GM12875 (cell line): ENCODE measurements at regions not wholly inside any gene's neighbourhood (a gene's known extent, or its start where the extent isn't known, plus 50 kb on each side); places are given as distances from the start of the nearest gene placed in this dataset.

ENCODE experiments used
- H3K4me3 ChIP-seq: one replicate; pipeline ENCODE4 v1.5.1; 2011; ENCODE audit warnings: low read depth, low read length, control low read depth
- TF ChIP-seq, protein P1 (sequence below): IDR thresholded peaks from 2 replicates; pipeline ENCODE4 v1.5.1; 2011; ENCODE audit warnings: low read depth, mild to moderate bottlenecking, control low read depth, inconsistent platforms, low read length, moderate library complexity, borderline replicate concordance; ENCODE audit not compliant: insufficient read depth

DNA sequence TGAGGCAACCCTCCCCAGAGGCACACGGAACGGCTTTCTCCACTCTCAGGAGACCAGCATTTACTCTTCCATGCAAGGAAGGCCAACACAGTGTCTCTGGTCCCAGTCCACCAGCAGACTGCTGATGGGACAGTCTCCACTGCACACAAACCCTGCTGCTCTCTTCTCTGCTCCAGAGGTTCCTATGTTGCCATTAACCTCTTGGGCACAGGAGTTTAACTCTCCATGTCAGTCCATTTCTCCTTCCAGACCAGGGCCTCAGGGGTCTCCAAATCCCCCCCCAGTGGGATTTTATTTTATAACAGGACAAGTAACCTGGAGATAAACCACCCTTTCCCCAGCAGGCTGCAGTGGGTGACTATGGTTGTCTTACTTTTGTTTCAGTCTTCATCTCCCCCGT, 452.5 kb downstream of the GADD45G start:
- TF ChIP-seq, protein P1, sequence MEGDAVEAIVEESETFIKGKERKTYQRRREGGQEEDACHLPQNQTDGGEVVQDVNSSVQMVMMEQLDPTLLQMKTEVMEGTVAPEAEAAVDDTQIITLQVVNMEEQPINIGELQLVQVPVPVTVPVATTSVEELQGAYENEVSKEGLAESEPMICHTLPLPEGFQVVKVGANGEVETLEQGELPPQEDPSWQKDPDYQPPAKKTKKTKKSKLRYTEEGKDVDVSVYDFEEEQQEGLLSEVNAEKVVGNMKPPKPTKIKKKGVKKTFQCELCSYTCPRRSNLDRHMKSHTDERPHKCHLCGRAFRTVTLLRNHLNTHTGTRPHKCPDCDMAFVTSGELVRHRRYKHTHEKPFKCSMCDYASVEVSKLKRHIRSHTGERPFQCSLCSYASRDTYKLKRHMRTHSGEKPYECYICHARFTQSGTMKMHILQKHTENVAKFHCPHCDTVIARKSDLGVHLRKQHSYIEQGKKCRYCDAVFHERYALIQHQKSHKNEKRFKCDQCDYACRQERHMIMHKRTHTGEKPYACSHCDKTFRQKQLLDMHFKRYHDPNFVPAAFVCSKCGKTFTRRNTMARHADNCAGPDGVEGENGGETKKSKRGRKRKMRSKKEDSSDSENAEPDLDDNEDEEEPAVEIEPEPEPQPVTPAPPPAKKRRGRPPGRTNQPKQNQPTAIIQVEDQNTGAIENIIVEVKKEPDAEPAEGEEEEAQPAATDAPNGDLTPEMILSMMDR, result no peak
- H3K4me3 ChIP-seq, result no peak overlapping the region

DNA sequence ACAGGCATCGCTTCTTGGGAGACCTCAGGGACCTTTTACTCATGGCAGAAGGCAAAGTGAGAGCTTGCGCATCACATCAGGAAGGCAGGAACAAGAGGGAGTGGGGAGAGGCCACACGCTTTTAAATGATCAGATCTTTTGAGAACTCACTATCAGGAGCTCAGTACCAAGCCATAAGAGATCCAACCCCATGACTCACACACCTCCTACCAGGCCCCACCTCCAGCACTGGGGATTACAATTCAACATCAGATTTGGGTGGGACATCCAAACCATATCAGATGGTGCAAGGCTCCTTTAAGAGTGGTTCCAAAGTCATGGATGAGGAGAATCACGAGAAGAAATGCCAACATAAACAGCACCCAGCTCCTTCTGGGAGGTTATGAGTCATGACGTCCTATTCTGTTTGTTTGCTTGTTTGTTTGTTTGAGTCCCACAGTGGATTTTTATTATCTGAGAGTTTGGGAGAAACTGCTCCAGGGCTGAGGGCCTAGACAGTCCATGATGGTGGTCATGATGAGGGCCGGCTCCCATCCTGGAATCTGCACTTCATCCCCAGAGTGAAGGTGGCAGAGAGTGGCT, 453.5 kb downstream of the GADD45G start:
- no peak overlapping the region for H3K4me3 ChIP-seq
- TF ChIP-seq, protein P1, result no peak

DNA sequence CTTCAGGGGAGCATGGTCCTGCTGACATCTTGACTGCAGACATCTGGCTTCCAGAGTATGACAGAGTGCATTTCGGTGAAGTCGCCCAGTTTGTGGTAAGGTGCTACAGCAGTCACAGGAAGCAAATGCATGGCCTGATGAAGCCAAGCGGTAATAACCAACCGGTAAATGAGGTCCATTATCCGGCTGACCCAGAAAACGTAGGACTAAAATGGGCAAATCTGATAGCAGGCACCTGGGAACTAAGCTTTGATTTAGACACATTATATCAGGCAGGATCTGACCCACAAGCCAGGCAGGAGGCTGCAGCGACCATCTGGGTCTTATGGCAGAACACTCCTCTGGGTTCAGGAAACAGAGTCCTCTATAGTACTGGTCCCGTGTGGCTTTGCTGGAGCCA, 454.6 kb downstream of the GADD45G start:
- H3K4me3 ChIP-seq, result no peak overlapping the region
- TF ChIP-seq, protein P1, result no peak

DNA sequence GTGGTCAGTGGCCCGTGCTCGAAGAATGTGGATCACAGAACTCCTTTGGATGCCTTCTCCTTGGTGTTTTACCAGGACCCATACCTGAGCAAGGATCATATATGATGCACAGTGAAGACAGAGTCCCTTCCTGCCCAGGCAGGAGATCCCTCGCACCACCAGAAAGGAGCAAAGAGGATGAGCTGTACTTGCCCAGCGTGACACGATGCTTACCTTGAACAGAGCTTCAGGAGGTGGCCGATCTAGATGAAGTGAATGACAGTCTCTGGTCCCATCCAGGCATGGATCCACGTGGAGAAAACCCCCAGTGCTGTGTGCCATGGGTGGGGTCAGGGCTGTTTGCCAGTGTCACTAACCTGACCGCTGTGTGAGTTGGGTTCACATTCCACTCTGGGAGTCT, 455.4 kb downstream of the GADD45G start:
- no peak overlapping the region for H3K4me3 ChIP-seq
- TF ChIP-seq, protein P1, result no peak

DNA sequence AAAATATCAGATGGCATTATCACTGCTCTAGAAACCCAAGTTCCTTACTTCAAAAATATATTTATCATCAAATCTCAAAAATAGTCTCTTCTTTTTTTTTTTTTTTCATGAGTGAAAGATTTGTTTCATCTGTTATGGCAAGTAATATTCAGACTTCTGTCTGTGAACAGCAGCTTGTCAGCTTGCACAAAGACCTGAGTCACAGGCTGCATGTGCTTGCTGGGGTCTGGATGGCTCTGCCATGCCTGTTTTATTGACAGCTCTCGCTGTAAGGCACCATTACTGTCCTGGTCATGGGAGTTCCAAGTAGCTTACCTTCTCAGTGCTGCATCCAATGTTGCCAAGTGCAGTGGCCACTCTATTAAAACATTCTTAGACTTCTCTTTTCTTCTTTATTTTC, 456.4 kb downstream of the GADD45G start:
- TF ChIP-seq, protein P1, result no peak
- no peak overlapping the region for H3K4me3 ChIP-seq

DNA sequence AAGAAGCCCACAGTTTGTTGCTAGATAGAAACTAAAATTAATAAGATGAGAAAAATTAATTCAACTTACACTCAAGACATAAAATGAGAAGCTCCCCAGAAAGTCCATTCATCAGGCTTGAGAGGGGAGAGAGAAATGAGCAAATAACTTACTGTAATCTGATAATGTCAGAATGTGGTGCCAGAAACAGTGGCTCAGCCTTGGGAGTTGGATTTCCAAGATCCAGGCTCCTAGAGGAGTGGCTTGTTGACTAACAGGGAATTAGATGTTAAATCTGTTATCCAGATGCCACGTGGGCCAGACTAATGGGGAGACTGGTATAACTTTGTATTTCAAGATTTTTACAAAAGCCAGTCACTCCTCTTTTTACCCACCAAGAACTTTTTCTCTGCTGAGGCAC, 458.2 kb downstream of the GADD45G start:
- H3K4me3 ChIP-seq, result no peak overlapping the region
- TF ChIP-seq, protein P1, result no peak

DNA sequence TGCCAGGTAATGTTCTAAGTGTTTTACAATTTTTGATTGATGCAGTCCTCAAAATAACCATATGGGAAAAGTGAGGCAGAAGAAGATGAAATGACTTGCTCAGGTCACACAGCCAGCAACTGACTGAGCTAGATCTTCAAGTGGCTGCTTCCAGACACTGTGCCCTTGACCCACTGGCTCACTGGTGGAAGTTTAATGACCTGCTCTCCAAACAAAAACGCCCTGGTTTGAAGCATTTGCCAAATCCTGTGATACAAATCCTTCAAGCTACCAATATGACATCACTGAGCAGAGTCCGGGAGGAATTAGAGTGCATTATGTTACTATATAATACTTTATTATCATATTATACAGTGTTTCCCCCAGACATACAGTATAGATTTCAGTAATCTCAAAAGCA, 459.4 kb downstream of the GADD45G start:
- H3K4me3 ChIP-seq, result no peak overlapping the region
- TF ChIP-seq, protein P1, result no peak
